Loucy (cell line): ENCODE measurements at regions not wholly inside any gene's neighbourhood (a gene's known extent, or its start where the extent isn't known, plus 50 kb on each side); places are given as distances from the start of the nearest gene placed in this dataset.

Experiments used
- CTCF ChIP-seq: fragments of 200-600 bp; sonication (generic); conservative IDR thresholded peaks from 2 replicates; pipeline ENCODE4 v1.5.1; 2014; ENCODE audit warnings: mild to moderate bottlenecking, antibody characterized with exemption, low read length
- EZH2phosphoT487 ChIP-seq: fragments of 200-600 bp; IDR thresholded peaks from 2 replicates; pipeline ENCODE4 v1.6.1; 2018; ENCODE audit warnings: antibody characterized with exemption, mild to moderate bottlenecking, moderate library complexity, borderline replicate concordance

GRCh38 chr9:6149315-6149714 is 66.3 kb upstream of the IL33 start:
- TF ChIP-seq EZH2phosphoT487 (no peak), CTCF (no peak)
